HL-60 (cell line): ENCODE measurements at regions not wholly inside any gene's neighbourhood (a gene's known extent, or its start where the extent isn't known, plus 50 kb on each side); places are given as distances from the start of the nearest gene placed in this dataset.

Experiments used
- CTCF ChIP-seq: IDR thresholded peaks from one replicate; pipeline ENCODE4 v1.5.1; 2011; ENCODE audit warnings: low read length, control low read depth, inconsistent platforms; ENCODE audit not compliant: insufficient read depth
- POLR2AphosphoS5 ChIP-seq: IDR thresholded peaks from 2 replicates; pipeline ENCODE4 v1.6.1; 2012; ENCODE audit warnings: low read depth

- TF ChIP-seq POLR2AphosphoS5, result no peak
- TF ChIP-seq CTCF, result no peak
Observed at GRCh38 chr9:88681434-88681833, 146.5 kb downstream of the NXNL2 start.
